ENCODE measurements at regions not wholly inside any gene's neighbourhood (a gene's known extent, or its start where the extent isn't known, plus 50 kb on each side); places are given as distances from the start of the nearest gene placed in this dataset.

GRCh38 chr1:225707824-225708223, 54.9 kb upstream of the ENAH start:
- no peak for DNase-seq (ENCODE audit: low spot score)

GRCh38 chr1:225709101-225709500, 56.2 kb upstream of the ENAH start:
- no peak for DNase-seq (ENCODE audit: low spot score)

- peak; percentile 28 for DNase-seq (ENCODE audit: low spot score)
Measured at GRCh38 chr1:225710804-225711203, 57.9 kb upstream of the ENAH start.

GRCh38 chr1:225711236-225711937, 58.5 kb upstream of the ENAH start:
- no peak for DNase-seq (ENCODE audit: low spot score)

GRCh38 chr1:225712391-225712790, 59.5 kb upstream of the ENAH start:
- no peak for DNase-seq (ENCODE audit: low spot score)

- DNase-seq (ENCODE audit: low spot score) = no peak
Measured at GRCh38 chr1:225713281-225713680, 60.4 kb upstream of the ENAH start.

- no peak for DNase-seq (ENCODE audit: low spot score)
Measured at GRCh38 chr1:225720937-225721336, 56.7 kb upstream of the SRP9 start.

- no peak for DNase-seq (ENCODE audit: low spot score)
Measured at GRCh38 chr1:225724251-225724650, 53.4 kb upstream of the SRP9 start.
